Vagina (tissue), 2 donors: ENCODE measurements at regions not wholly inside any gene's neighbourhood (a gene's known extent, or its start where the extent isn't known, plus 50 kb on each side); places are given as distances from the start of the nearest gene placed in this dataset.

ENCODE experiments used
- POLR2A ChIP-seq, 2 donors: fragments of 450-650 bp; IDR thresholded peaks; one replicate each; pipeline ENCODE4 v1.6.1; 2017; ENCODE audit warnings: antibody characterized with exemption in 2 of 2, mild to moderate bottlenecking in 2 of 2, moderate library complexity in 2 of 2
- POLR2AphosphoS5 ChIP-seq, 2 donors: sonication (generic); formaldehyde crosslinking; IDR thresholded peaks; one replicate each; pipeline ENCODE4 v1.9.0; 2017; ENCODE audit warnings: antibody characterized with exemption in 2 of 2, mild to moderate bottlenecking in 2 of 2, low read depth in 1 of 2; ENCODE audit not compliant: insufficient read depth in 1 of 2
- TF ChIP-seq, protein P1 (sequence below), 3 experiments: fragments of 450-650 bp in 2 of 3; fragments of 200-600 bp in 1 of 3; sonication (generic) in 1 of 3; IDR thresholded peaks; one replicate each; pipeline ENCODE4 v1.5.1; 2017 to 2019; ENCODE audit warnings: antibody characterized with exemption in 3 of 3, mild to moderate bottlenecking in 2 of 3, moderate library complexity in 2 of 3

DNA sequence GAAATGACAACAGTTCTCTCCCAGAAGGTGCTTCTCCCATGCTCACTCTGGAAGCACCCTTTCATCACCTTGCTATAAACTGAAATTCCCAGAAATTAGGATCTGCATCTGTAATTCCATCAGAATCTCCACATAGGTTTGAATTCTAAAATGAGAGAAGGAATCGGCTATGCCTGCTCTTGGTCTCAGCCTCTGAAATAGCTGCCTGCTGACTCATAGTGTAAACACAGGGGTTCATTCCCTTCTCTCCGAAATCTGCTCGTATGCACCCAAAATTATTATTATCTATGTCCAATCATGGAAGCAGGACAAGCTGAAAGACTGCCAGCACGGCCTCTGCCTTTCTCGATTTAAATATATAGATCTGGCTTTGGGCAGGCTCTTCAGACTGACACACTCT, 74.6 kb upstream of the TAB2 start:
- TF ChIP-seq, protein P1, sequence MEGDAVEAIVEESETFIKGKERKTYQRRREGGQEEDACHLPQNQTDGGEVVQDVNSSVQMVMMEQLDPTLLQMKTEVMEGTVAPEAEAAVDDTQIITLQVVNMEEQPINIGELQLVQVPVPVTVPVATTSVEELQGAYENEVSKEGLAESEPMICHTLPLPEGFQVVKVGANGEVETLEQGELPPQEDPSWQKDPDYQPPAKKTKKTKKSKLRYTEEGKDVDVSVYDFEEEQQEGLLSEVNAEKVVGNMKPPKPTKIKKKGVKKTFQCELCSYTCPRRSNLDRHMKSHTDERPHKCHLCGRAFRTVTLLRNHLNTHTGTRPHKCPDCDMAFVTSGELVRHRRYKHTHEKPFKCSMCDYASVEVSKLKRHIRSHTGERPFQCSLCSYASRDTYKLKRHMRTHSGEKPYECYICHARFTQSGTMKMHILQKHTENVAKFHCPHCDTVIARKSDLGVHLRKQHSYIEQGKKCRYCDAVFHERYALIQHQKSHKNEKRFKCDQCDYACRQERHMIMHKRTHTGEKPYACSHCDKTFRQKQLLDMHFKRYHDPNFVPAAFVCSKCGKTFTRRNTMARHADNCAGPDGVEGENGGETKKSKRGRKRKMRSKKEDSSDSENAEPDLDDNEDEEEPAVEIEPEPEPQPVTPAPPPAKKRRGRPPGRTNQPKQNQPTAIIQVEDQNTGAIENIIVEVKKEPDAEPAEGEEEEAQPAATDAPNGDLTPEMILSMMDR (IDR thresholded peaks at IDR 0.05): no peak
- TF ChIP-seq POLR2A (IDR thresholded peaks at IDR 0.05) (no peak), POLR2AphosphoS5 (IDR thresholded peaks at IDR 0.05; ENCODE audit: insufficient read depth in 1 of 2, low read depth in 1 of 2) (no peak)
